H1 (cell line): ENCODE measurements at regions not wholly inside any gene's neighbourhood (a gene's known extent, or its start where the extent isn't known, plus 50 kb on each side); places are given as distances from the start of the nearest gene placed in this dataset.

ENCODE experiments used
- CTCF ChIA-PET: fragments of 300-600 bp; sonication (Branson Sonifier 250); formaldehyde crosslinking; loops from one replicate; lab custom pipeline; 2021; ENCODE audit not compliant: partially characterized antibody; lab: Charles Lee
- POLR2A ChIA-PET: fragments of 300-600 bp; sonication (Branson Sonifier 250); formaldehyde crosslinking; loops from one replicate; lab custom pipeline; 2021; ENCODE audit warnings: inconsistent platforms; ENCODE audit not compliant: partially characterized antibody; lab: Charles Lee
- DNase-seq, 2 experiments: peaks; one replicate each; pipeline versions ENCODE4 v3.0.0 to v3.0.0-alpha.2; 2010 to 2022; ENCODE audit warnings: low spot score in 2 of 2, low read depth in 1 of 2, mixed read lengths in 1 of 2
- FAIRE-seq: peaks from 2 replicates; lab custom pipeline; 2011; peaks lifted over from hg19 to GRCh38; lab: Jason Lieb, UNC
- H2AFZ ChIP-seq: 2 replicates; pipeline ENCODE4 v1.8.1; 2012; ENCODE audit warnings: low read length, inconsistent platforms
- H2AK5ac ChIP-seq: 2 replicates; pipeline ENCODE4 v1.6.1; 2013; ENCODE audit warnings: low read depth, low read length
- H2BK120ac ChIP-seq: replicated peaks from 2 replicates; pipeline ENCODE3; 2013; ENCODE audit warnings: low read depth, low read length, inconsistent platforms
- H2BK12ac ChIP-seq: 2 replicates; pipeline ENCODE4 v1.6.1; 2013; ENCODE audit warnings: low read depth, low read length
- H2BK15ac ChIP-seq: 2 replicates; pipeline ENCODE4 v1.6.1; 2013; ENCODE audit warnings: low read length
- H2BK20ac ChIP-seq: 2 replicates; pipeline ENCODE4 v1.6.1; 2013; ENCODE audit warnings: low read length
- H2BK5ac ChIP-seq: 2 replicates; pipeline ENCODE4 v1.6.1; 2013; ENCODE audit warnings: low read depth, low read length
- H3K14ac ChIP-seq: 2 replicates; pipeline ENCODE4 v1.6.1; 2013; ENCODE audit warnings: inconsistent platforms; ENCODE audit not compliant: insufficient read length
- H3K18ac ChIP-seq: 2 replicates; pipeline ENCODE4 v1.6.1; 2013; ENCODE audit warnings: low read length; ENCODE audit errors: extremely low read depth
- H3K23ac ChIP-seq: 2 replicates; pipeline ENCODE4 v1.6.1; 2013; ENCODE audit warnings: inconsistent platforms; ENCODE audit not compliant: insufficient read length
- H3K23me2 ChIP-seq: 2 replicates; pipeline ENCODE4 v1.6.1; 2013; ENCODE audit warnings: low read depth, low read length
- H3K27ac ChIP-seq: 2 replicates; pipeline ENCODE4 v1.6.1; 2011; ENCODE audit warnings: low read depth, low read length, inconsistent platforms
- H3K27me3 ChIP-seq, 4 experiments: replicated peaks in 1 of 4; 1 replicate in 1 of 4; 2 replicates in 3 of 4; pipeline versions ENCODE4 v1.6.1 to v1.8.1; 2011 to 2013; ENCODE audit warnings: low read length in 3 of 4, mild to moderate bottlenecking in 3 of 4, inconsistent platforms in 2 of 4, mixed read lengths in 2 of 4, moderate library complexity in 1 of 4; ENCODE audit not compliant: control insufficient read depth in 3 of 4, insufficient read depth in 3 of 4; ENCODE audit errors: extremely low read depth in 1 of 4
- H3K36me3 ChIP-seq, 4 experiments: 2 replicates each; pipeline versions ENCODE4 v1.6.1 to v1.8.1; 2011 to 2013; ENCODE audit warnings: mild to moderate bottlenecking in 4 of 4, low read length in 3 of 4, moderate library complexity in 2 of 4, control low read depth in 1 of 4, inconsistent platforms in 1 of 4; ENCODE audit not compliant: insufficient read depth in 4 of 4, control insufficient read depth in 2 of 4
- H3K4ac ChIP-seq: replicated peaks from 2 replicates; pipeline ENCODE3; 2013; ENCODE audit warnings: low read length, low read depth, mixed read lengths, inconsistent platforms; ENCODE audit not compliant: insufficient read length
- H3K4me1 ChIP-seq, 4 experiments: replicated peaks in 1 of 4; 1 replicate in 1 of 4; 2 replicates in 3 of 4; pipeline versions ENCODE4 v1.6.1 to v1.8.1; 2011 to 2013; ENCODE audit warnings: low read length in 3 of 4, inconsistent platforms in 2 of 4, mixed read lengths in 1 of 4; ENCODE audit not compliant: insufficient read depth in 4 of 4, control insufficient read depth in 3 of 4
- H3K4me2 ChIP-seq, 2 experiments: 2 replicates each; pipeline versions ENCODE4 v1.6.1 to v1.8.1; 2011 to 2013; ENCODE audit warnings: low read depth in 2 of 2, low read length in 2 of 2, control low read depth in 1 of 2, inconsistent platforms in 1 of 2, mild to moderate bottlenecking in 1 of 2; ENCODE audit not compliant: insufficient read depth in 1 of 2
- H3K4me3 ChIP-seq, 4 experiments: fragments of 200-600, 300-600 bp in 1 of 4; sonication (generic), shearing (Covaris generic), sonication (Bioruptor Twin) in 1 of 4; 2 replicates each; pipeline versions ENCODE4 v1.5.1 to v1.8.1; 2011 to 2016; ENCODE audit warnings: low read length in 4 of 4, low read depth in 3 of 4, control low read depth in 2 of 4, inconsistent platforms in 2 of 4, mild to moderate bottlenecking in 2 of 4, mixed read lengths in 1 of 4, moderate library complexity in 1 of 4; ENCODE audit not compliant: insufficient read depth in 2 of 4; ENCODE audit errors: extremely low read depth in 1 of 4
- H3K56ac ChIP-seq: replicated peaks from 2 replicates; pipeline ENCODE3; 2013; ENCODE audit warnings: low read depth, mild to moderate bottlenecking, mixed read lengths, low read length, inconsistent platforms; ENCODE audit not compliant: insufficient read length
- H3K79me1 ChIP-seq: 2 replicates; pipeline ENCODE4 v1.6.1; 2013; ENCODE audit warnings: low read depth, low read length, control low read depth
- H3K79me2 ChIP-seq, 2 experiments: 2 replicates each; pipeline versions ENCODE4 v1.6.1 to v1.8.1; 2012 to 2013; ENCODE audit warnings: low read length in 2 of 2, mild to moderate bottlenecking in 2 of 2, inconsistent platforms in 1 of 2; ENCODE audit not compliant: insufficient read depth in 2 of 2, control insufficient read depth in 1 of 2
- H3K9ac ChIP-seq, 4 experiments: replicated peaks in 1 of 4; 1 replicate in 1 of 4; 2 replicates in 3 of 4; pipeline versions ENCODE4 v1.6.1 to v1.8.1; 2011 to 2013; ENCODE audit warnings: low read depth in 3 of 4, low read length in 3 of 4, control low read depth in 2 of 4, mild to moderate bottlenecking in 2 of 4, moderate library complexity in 2 of 4, inconsistent platforms in 1 of 4; ENCODE audit errors: extremely low read depth in 1 of 4
- H3K9me3 ChIP-seq, 2 experiments: 2 replicates each; pipeline versions ENCODE4 v1.6.1 to v1.8.1; 2012 to 2013; ENCODE audit warnings: mild to moderate bottlenecking in 2 of 2, moderate library complexity in 2 of 2, control low read depth in 1 of 2, inconsistent platforms in 1 of 2, low read depth in 1 of 2, low read length in 1 of 2, mixed read lengths in 1 of 2; ENCODE audit not compliant: insufficient read depth in 2 of 2
- H4K20me1 ChIP-seq, 2 experiments: replicated peaks in 1 of 2; 2 replicates each; pipeline versions ENCODE3 to v1.8.1; 2011 to 2013; ENCODE audit warnings: inconsistent platforms in 2 of 2, low read length in 2 of 2, mild to moderate bottlenecking in 1 of 2; ENCODE audit not compliant: insufficient read depth in 2 of 2, control insufficient read depth in 1 of 2
- H4K5ac ChIP-seq: 2 replicates; pipeline ENCODE4 v1.6.1; 2013; ENCODE audit warnings: low read length, low read depth, mixed read lengths, inconsistent platforms; ENCODE audit not compliant: insufficient read length
- H4K8ac ChIP-seq: 2 replicates; pipeline ENCODE4 v1.8.0; 2013; ENCODE audit warnings: mild to moderate bottlenecking, moderate library complexity, low read length, inconsistent platforms; ENCODE audit not compliant: insufficient read depth; ENCODE audit errors: extremely low read depth
- H4K91ac ChIP-seq: replicated peaks from 2 replicates; pipeline ENCODE3; 2013; ENCODE audit warnings: low read length, mixed read lengths, inconsistent platforms; ENCODE audit not compliant: insufficient read length
- EP300 ChIP-seq, 2 experiments: IDR thresholded peaks; 1 replicate in 1 of 2; 2 replicates in 1 of 2; pipeline ENCODE4 v1.6.1; 2011 to 2012; ENCODE audit warnings: low read depth in 2 of 2, low read length in 2 of 2, mild to moderate bottlenecking in 2 of 2, borderline replicate concordance in 1 of 2, inconsistent platforms in 1 of 2, moderate library complexity in 1 of 2
- TEAD4 ChIP-seq: IDR thresholded peaks from 2 replicates; pipeline ENCODE4 v1.6.1; 2012; ENCODE audit warnings: low read depth, low read length, inconsistent platforms, mixed read lengths
- WGBS, 2 experiments: shearing (Covaris generic) in 1 of 2; methylation state at CpG; one replicate each; pipeline versions ENCODE4 v1.1.6 to v1.1.7; 2013 to 2015; ENCODE audit warnings: low lambda C conversion rate in 2 of 2, mixed read lengths in 2 of 2, inconsistent platforms in 1 of 2, low coverage in 1 of 2, missing lambda C conversion rate in 1 of 2; ENCODE audit not compliant: insufficient replicate concordance in 2 of 2, insufficient coverage in 1 of 2, insufficient read length in 1 of 2; ENCODE audit errors: extremely low coverage in 1 of 2, missing lambda C conversion rate in 1 of 2; 5-methylcytosine and 5-hydroxymethylcytosine counted together

- no peak overlapping the region for H3K14ac ChIP-seq
- TF ChIP-seq TEAD4 = no peak
- no peak for TF ChIP-seq EP300 (IDR thresholded peaks at IDR 0.05; ENCODE audit: borderline replicate concordance in 1 of 2, low read depth in 2 of 2, low read length in 2 of 2)
- TF ChIP-seq, all 59 proteins: peak for 0
- H3K4me3 ChIP-seq = no peak overlapping the region
- no peak overlapping the region for H3K23ac ChIP-seq
- no peaks in the 10 kb centered on the region for H3K79me2 ChIP-seq
- no peak overlapping the region for H3K4ac ChIP-seq
- no peak overlapping the region for H3K9ac ChIP-seq
- no peak overlapping the region for H3K18ac ChIP-seq
- H3K27me3 ChIP-seq = no peaks in the 10 kb centered on the region
- no peak for DNase-seq
- H2AFZ ChIP-seq = no peak overlapping the region
- H2BK15ac ChIP-seq = no peak overlapping the region
- H3K4me2 ChIP-seq = no peak overlapping the region
- no peak overlapping the region for H4K91ac ChIP-seq
- no peaks in the 10 kb centered on the region for H4K20me1 ChIP-seq
- no peak overlapping the region for H2BK20ac ChIP-seq
- H3K23me2 ChIP-seq = no peaks in the 10 kb centered on the region
- FAIRE-seq = no peak
- no peak overlapping the region for H2BK5ac ChIP-seq
- no peaks in the 10 kb centered on the region for H3K79me1 ChIP-seq
- 88% methylated on average over 1 of the region's 1 CpG; no CpG with 5 or more reads in 1 of the 2 experiments for WGBS, 2 experiments
- ChIA-PET CTCF (interaction anchor here (0.7 kb wide), 1 partner anchor 20 kb away, joined by 3 read pairs; no protein-coding TSS in a partner anchor), POLR2A (no interaction called here)
- no peak overlapping the region for H2BK120ac ChIP-seq
- H3K36me3 ChIP-seq = no peaks in the 10 kb centered on the region
- no peak overlapping the region for H2BK12ac ChIP-seq
- no peak overlapping the region for H4K8ac ChIP-seq
- no peak overlapping the region for H3K56ac ChIP-seq
- H4K5ac ChIP-seq = no peak overlapping the region
- no peak overlapping the region for H3K27ac ChIP-seq
- H2AK5ac ChIP-seq = no peak overlapping the region
- H3K4me1 ChIP-seq = no peaks in the 10 kb centered on the region
- no peaks in the 10 kb centered on the region for H3K9me3 ChIP-seq
Observed at GRCh38 chr6:156448579-156448978, 328.6 kb upstream of the ARID1B start.
